IMR-90 (cell line): ENCODE measurements at regions not wholly inside any gene's neighbourhood (a gene's known extent, or its start where the extent isn't known, plus 50 kb on each side); places are given as distances from the start of the nearest gene placed in this dataset.

Experiments used
- ATAC-seq: fragments of 200-7000 bp; cut with Tn5 transposase; 2 replicates; pipeline ENCODE4 v1.9.1; 2020; ENCODE audit warnings: low read depth, mild to moderate bottlenecking, moderate library complexity
- BruUV-seq: library from RNA; stranded (reverse); fragments of 400-500 nt; replicated peaks from 2 replicates; lab custom pipeline; 2021; lab: Mats Ljungman, UMichigan
- CTCF ChIA-PET: fragments of 300-600 bp; formaldehyde crosslinking; extraction: SDS; loops from one replicate; lab custom pipeline; 2021; ENCODE audit warnings: antibody characterized with exemption; lab: Yijun Ruan, JAX
- POLR2A ChIA-PET: fragments of 300-600 bp; sonication (Branson Sonifier 250); formaldehyde crosslinking; loops from one replicate; lab custom pipeline; 2022; ENCODE audit warnings: antibody characterized with exemption; ENCODE audit not compliant: unreplicated experiment; lab: Charles Lee
- DNase-seq: peaks from one replicate; pipeline ENCODE4 v3.0.0; 2013
- H2AFZ ChIP-seq: replicated peaks from 2 replicates; pipeline ENCODE3; 2013; ENCODE audit warnings: low read length, mild to moderate bottlenecking; ENCODE audit not compliant: poor library complexity
- H2AK5ac ChIP-seq: 2 replicates; pipeline ENCODE4 v1.6.1; 2013; ENCODE audit warnings: low read depth, low read length, inconsistent platforms
- H2AK9ac ChIP-seq: replicated peaks from 2 replicates; pipeline ENCODE3; 2013; ENCODE audit warnings: mild to moderate bottlenecking, low read depth, low read length, moderate library complexity; ENCODE audit not compliant: poor library complexity
- H2BK120ac ChIP-seq: 2 replicates; pipeline ENCODE4 v1.6.1; 2013; ENCODE audit warnings: low read depth, low read length, inconsistent platforms
- H2BK15ac ChIP-seq: 3 replicates; pipeline ENCODE4 v1.6.1; 2013; ENCODE audit warnings: low read depth, low read length, inconsistent platforms
- H2BK20ac ChIP-seq: 2 replicates; pipeline ENCODE4 v1.6.1; 2013; ENCODE audit warnings: low read depth, mild to moderate bottlenecking, inconsistent platforms, low read length, moderate library complexity
- H2BK5ac ChIP-seq: 2 replicates; pipeline ENCODE4 v1.6.1; 2013; ENCODE audit warnings: mild to moderate bottlenecking, low read depth, low read length, inconsistent platforms; ENCODE audit not compliant: poor library complexity, severe bottlenecking
- H3K14ac ChIP-seq: replicated peaks from 2 replicates; pipeline ENCODE4 v1.6.1; 2013; ENCODE audit warnings: low read depth, low read length, inconsistent platforms
- H3K18ac ChIP-seq: 2 replicates; pipeline ENCODE4 v1.6.1; 2013; ENCODE audit warnings: low read depth, low read length, control low read depth
- H3K23ac ChIP-seq: 2 replicates; pipeline ENCODE4 v1.6.1; 2013; ENCODE audit warnings: low read depth, low read length, inconsistent platforms
- H3K27ac ChIP-seq: 2 replicates; pipeline ENCODE4 v1.5.1; 2013; ENCODE audit warnings: mild to moderate bottlenecking, control low read depth, low read length; ENCODE audit not compliant: insufficient read depth
- H3K27me3 ChIP-seq: 2 replicates; pipeline ENCODE4 v1.6.1; 2013; ENCODE audit warnings: low read length; ENCODE audit not compliant: control insufficient read depth, insufficient read depth
- H3K36me3 ChIP-seq: 2 replicates; pipeline ENCODE4 v1.6.1; 2013; ENCODE audit warnings: low read length, mixed read lengths; ENCODE audit not compliant: control insufficient read depth, insufficient read depth
- H3K4ac ChIP-seq: 2 replicates; pipeline ENCODE4 v1.6.1; 2013; ENCODE audit warnings: low read depth, low read length, inconsistent platforms
- H3K4me1 ChIP-seq: 2 replicates; pipeline ENCODE4 v1.6.1; 2013; ENCODE audit warnings: low read length, mixed read lengths; ENCODE audit not compliant: control insufficient read depth, insufficient read depth
- H3K4me2 ChIP-seq: 2 replicates; pipeline ENCODE4 v1.6.1; 2013; ENCODE audit warnings: low read depth, mild to moderate bottlenecking, control low read depth, low read length, moderate library complexity
- H3K4me3 ChIP-seq: 2 replicates; pipeline ENCODE4 v1.5.1; 2013; ENCODE audit warnings: low read depth, mild to moderate bottlenecking, control low read depth, low read length, moderate library complexity; ENCODE audit not compliant: insufficient read depth
- H3K56ac ChIP-seq: 2 replicates; pipeline ENCODE4 v1.6.1; 2013; ENCODE audit warnings: low read length, inconsistent platforms; ENCODE audit not compliant: insufficient read depth; ENCODE audit errors: extremely low read depth
- H3K79me1 ChIP-seq, 2 experiments: 2 replicates each; pipeline ENCODE4 v1.6.1; 2013; ENCODE audit warnings: low read length in 2 of 2, inconsistent platforms in 1 of 2, low read depth in 1 of 2
- H3K9ac ChIP-seq: 2 replicates; pipeline ENCODE4 v1.6.1; 2013; ENCODE audit warnings: low read depth, low read length, control low read depth
- H3K9me1 ChIP-seq: 2 replicates; pipeline ENCODE4 v1.6.1; 2013; ENCODE audit warnings: low read length, inconsistent platforms; ENCODE audit not compliant: insufficient read depth
- H3K9me3 ChIP-seq: 2 replicates; pipeline ENCODE4 v1.6.1; 2013; ENCODE audit warnings: low read length; ENCODE audit not compliant: control insufficient read depth, insufficient read depth
- H4K20me1 ChIP-seq: 2 replicates; pipeline ENCODE4 v1.6.1; 2013; ENCODE audit warnings: low read length, inconsistent platforms; ENCODE audit not compliant: insufficient read depth
- H4K5ac ChIP-seq: 2 replicates; pipeline ENCODE4 v1.6.1; 2013; ENCODE audit warnings: mild to moderate bottlenecking, low read depth, low read length, control low read depth
- H4K8ac ChIP-seq, 2 experiments: 2 replicates each; pipeline ENCODE4 v1.6.1; 2013; ENCODE audit warnings: low read depth in 2 of 2, low read length in 2 of 2, control low read depth in 1 of 2, inconsistent platforms in 1 of 2
- H4K91ac ChIP-seq: 2 replicates; pipeline ENCODE4 v1.6.1; 2013; ENCODE audit warnings: low read depth, low read length, inconsistent platforms; ENCODE audit not compliant: insufficient read depth
- BHLHE40 ChIP-seq: fragments of 150-350 bp; IDR thresholded peaks from 2 replicates; pipeline ENCODE4 v1.6.1; 2016; ENCODE audit warnings: mild to moderate bottlenecking, low read depth, low read length
- CEBPB ChIP-seq: IDR thresholded peaks from 2 replicates; pipeline ENCODE4 v1.6.1; 2012; ENCODE audit warnings: low read depth, low read length, improper control_type of control experiment
- CHD1 ChIP-seq: IDR thresholded peaks from 2 replicates; pipeline ENCODE4 v1.6.1; 2012; ENCODE audit warnings: low read depth, low read length, improper control_type of control experiment
- ELK1 ChIP-seq: fragments of 150-350 bp; IDR thresholded peaks from 2 replicates; pipeline ENCODE4 v1.6.1; 2016; ENCODE audit warnings: low read depth, mild to moderate bottlenecking, low read length, moderate library complexity, borderline replicate concordance
- FOS ChIP-seq: fragments of 150-350 bp; IDR thresholded peaks from 2 replicates; pipeline ENCODE4 v1.6.1; 2016; ENCODE audit warnings: low read depth, low read length
- MAFK ChIP-seq: IDR thresholded peaks from 2 replicates; pipeline ENCODE4 v1.6.1; 2012; ENCODE audit warnings: low read depth, low read length, improper control_type of control experiment
- MAZ ChIP-seq: IDR thresholded peaks from 2 replicates; pipeline ENCODE4 v1.6.1; 2012; ENCODE audit warnings: low read depth, mild to moderate bottlenecking, low read length, improper control_type of control experiment, moderate library complexity, borderline replicate concordance
- MXI1 ChIP-seq: IDR thresholded peaks from 2 replicates; pipeline ENCODE4 v1.6.1; 2012; ENCODE audit warnings: low read depth, mild to moderate bottlenecking, low read length, moderate library complexity, borderline replicate concordance
- NFE2L2 ChIP-seq: fragments of 150-350 bp; IDR thresholded peaks from 2 replicates; pipeline ENCODE4 v1.6.1; 2016; ENCODE audit warnings: low read depth, mild to moderate bottlenecking, low read length
- POLR2A ChIP-seq: IDR thresholded peaks from 2 replicates; pipeline ENCODE4 v1.6.1; 2012; ENCODE audit warnings: mild to moderate bottlenecking, low read depth, low read length
- RAD21 ChIP-seq: IDR thresholded peaks from 2 replicates; pipeline ENCODE4 v1.6.1; 2012; ENCODE audit warnings: low read length, improper control_type of control experiment
- RCOR1 ChIP-seq: IDR thresholded peaks from 2 replicates; pipeline ENCODE4 v1.6.1; 2012; ENCODE audit warnings: mild to moderate bottlenecking, low read length, improper control_type of control experiment; ENCODE audit not compliant: insufficient replicate concordance
- RFX5 ChIP-seq: IDR thresholded peaks from 2 replicates; pipeline ENCODE4 v1.8.0; 2012; ENCODE audit warnings: low read depth, mild to moderate bottlenecking, low read length, moderate library complexity
- SMC3 ChIP-seq: fragments of 150-350 bp; IDR thresholded peaks from 2 replicates; pipeline ENCODE4 v1.6.1; 2016; ENCODE audit warnings: low read depth, mild to moderate bottlenecking, antibody characterized with exemption, low read length, moderate library complexity
- WGBS, 2 experiments: methylation state at CpG; one replicate each; pipeline versions ENCODE4 v1.1.5 to v1.1.7; 2013; ENCODE audit warnings: missing lambda C conversion rate in 2 of 2; ENCODE audit not compliant: insufficient read length in 1 of 2; ENCODE audit errors: extremely low coverage in 2 of 2; 5-methylcytosine and 5-hydroxymethylcytosine counted together
- dilution Hi-C: fragments of 300-500 bp; cut with HindIII; formaldehyde crosslinking; loops from one replicate; pipeline ENCODE4 v1.14.3; 2018; ENCODE audit warnings: low sequenced_read_pairs; ENCODE audit not compliant: unreplicated experiment
- in situ Hi-C: fragments of 300-500 bp; cut with MboI; formaldehyde crosslinking; loops from 3 replicates; pipeline ENCODE4 v1.14.3; 2019; ENCODE audit warnings: low sequenced_read_pairs, inconsistent platforms, mixed read lengths
- intact Hi-C: fragments of 100-400 bp; cut with micrococcal nuclease; formaldehyde crosslinking; loops from 2 replicates; pipeline ENCODE4 v1.10.0; 2022
- TF ChIP-seq, protein P1 (sequence below): conservative IDR thresholded peaks from 2 replicates; pipeline ENCODE4 v1.5.1; 2012; ENCODE audit warnings: mild to moderate bottlenecking, low read depth, low read length, improper control_type of control experiment
- TF ChIP-seq, protein P2 (sequence below): fragments of 150-350 bp; IDR thresholded peaks from 2 replicates; pipeline ENCODE4 v1.6.1; 2017; ENCODE audit warnings: mild to moderate bottlenecking, antibody characterized with exemption, low read length, low read depth

DNA sequence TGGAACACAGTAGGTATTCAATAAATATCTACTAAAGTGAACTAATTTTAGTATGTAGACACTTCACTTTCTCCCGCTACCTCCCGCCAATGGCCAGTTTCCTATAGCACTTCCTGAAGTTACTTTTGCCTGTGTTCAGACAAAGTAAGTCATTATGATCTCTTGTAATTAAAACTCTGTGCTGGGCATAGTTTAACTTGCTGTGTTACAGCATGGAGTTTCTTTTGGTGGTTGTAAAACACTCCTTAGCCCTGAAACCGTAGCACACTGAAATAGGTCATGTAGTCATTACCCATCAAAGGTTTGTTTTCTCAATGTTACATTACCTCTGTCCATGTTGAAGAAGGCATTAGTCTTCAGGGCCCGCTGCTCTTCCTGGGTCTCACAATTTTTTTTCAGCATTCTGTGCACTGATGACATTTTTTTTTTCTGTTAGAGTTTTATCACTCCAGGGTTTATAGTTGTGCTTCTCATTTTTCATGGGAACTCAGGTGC lies 54.0 kb upstream of the CENPW start:
- Histone ChIP-seq H3K36me3 (no peaks in the 10 kb centered on the region), H4K20me1 (no peaks in the 10 kb centered on the region)

More for the DNA sequence above, 54.0 kb upstream of the CENPW start:
- Histone ChIP-seq H2BK20ac (no peak overlapping the region), H3K9ac (no peak overlapping the region), H2BK15ac (no peak overlapping the region), H3K27ac (no peak overlapping the region), H3K27me3 (no peaks in the 10 kb centered on the region; the same call in 1 of the 2 replicates), H3K4me2 (no peak overlapping the region), H2AFZ (no peak overlapping the region), H4K8ac (no peak overlapping the region), H3K9me3 (no peaks in the 10 kb centered on the region), H2BK5ac (no peak overlapping the region), H3K14ac (no peak overlapping the region), H3K9me1 (no peaks in the 10 kb centered on the region), H2AK9ac (no peak overlapping the region), H4K5ac (no peak overlapping the region), H3K18ac (no peak overlapping the region), H3K79me1 (no peaks in the 10 kb centered on the region), H2BK120ac (no peak overlapping the region), H3K56ac (no peak overlapping the region), H3K4me1 (no peaks in the 10 kb centered on the region), H2AK5ac (no peak overlapping the region), H3K4ac (no peak overlapping the region), H4K91ac (no peak overlapping the region), H3K23ac (no peak overlapping the region), H3K4me3 (no peak overlapping the region)
- ChIA-PET POLR2A (no interaction called here), CTCF (no interaction called here)
- TF ChIP-seq NFE2L2 (no peak), SMC3 (no peak), RCOR1 (no peak), RFX5 (no peak), RAD21 (no peak), BHLHE40 (no peak), POLR2A (no peak), CEBPB (no peak), ELK1 (no peak), MXI1 (no peak), CHD1 (no peak), MAZ (no peak), MAFK (no peak), FOS (no peak)
- TF ChIP-seq, protein P1, sequence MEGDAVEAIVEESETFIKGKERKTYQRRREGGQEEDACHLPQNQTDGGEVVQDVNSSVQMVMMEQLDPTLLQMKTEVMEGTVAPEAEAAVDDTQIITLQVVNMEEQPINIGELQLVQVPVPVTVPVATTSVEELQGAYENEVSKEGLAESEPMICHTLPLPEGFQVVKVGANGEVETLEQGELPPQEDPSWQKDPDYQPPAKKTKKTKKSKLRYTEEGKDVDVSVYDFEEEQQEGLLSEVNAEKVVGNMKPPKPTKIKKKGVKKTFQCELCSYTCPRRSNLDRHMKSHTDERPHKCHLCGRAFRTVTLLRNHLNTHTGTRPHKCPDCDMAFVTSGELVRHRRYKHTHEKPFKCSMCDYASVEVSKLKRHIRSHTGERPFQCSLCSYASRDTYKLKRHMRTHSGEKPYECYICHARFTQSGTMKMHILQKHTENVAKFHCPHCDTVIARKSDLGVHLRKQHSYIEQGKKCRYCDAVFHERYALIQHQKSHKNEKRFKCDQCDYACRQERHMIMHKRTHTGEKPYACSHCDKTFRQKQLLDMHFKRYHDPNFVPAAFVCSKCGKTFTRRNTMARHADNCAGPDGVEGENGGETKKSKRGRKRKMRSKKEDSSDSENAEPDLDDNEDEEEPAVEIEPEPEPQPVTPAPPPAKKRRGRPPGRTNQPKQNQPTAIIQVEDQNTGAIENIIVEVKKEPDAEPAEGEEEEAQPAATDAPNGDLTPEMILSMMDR: no peak
- TF ChIP-seq, protein P2, sequence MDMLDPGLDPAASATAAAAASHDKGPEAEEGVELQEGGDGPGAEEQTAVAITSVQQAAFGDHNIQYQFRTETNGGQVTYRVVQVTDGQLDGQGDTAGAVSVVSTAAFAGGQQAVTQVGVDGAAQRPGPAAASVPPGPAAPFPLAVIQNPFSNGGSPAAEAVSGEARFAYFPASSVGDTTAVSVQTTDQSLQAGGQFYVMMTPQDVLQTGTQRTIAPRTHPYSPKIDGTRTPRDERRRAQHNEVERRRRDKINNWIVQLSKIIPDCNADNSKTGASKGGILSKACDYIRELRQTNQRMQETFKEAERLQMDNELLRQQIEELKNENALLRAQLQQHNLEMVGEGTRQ: no peak
- ATAC-seq (no peak), DNase-seq (no peak)
- in situ Hi-C loops: no loop called here
- WGBS, 2 experiments: no CpG with 5 or more reads among the region's 4 CpGs
- dilution Hi-C loops: no loop called here
- intact Hi-C loops: no loop called here
- BruUV-seq: no TSS peak
